ENCODE measurements at regions not wholly inside any gene's neighbourhood (a gene's known extent, or its start where the extent isn't known, plus 50 kb on each side); places are given as distances from the start of the nearest gene placed in this dataset.

GRCh38 chr16:8236816-8237215, 353.5 kb downstream of the TMEM114 start:
- H3K4me3 ChIP-seq (ENCODE audit: low read depth, low read length), result no peak overlapping the region
- H3K36me3 ChIP-seq (ENCODE audit: control insufficient read depth in 2 of 2, insufficient read depth in 1 of 2, low read length in 2 of 2), result no peaks in the 10 kb centered on the region
- TF ChIP-seq ZNF138 (tag by site-specific recombination; IDR thresholded peaks at IDR 0.05; ENCODE audit: borderline replicate concordance) (no peak), ZNF513 (tag by site-specific recombination; IDR thresholded peaks at IDR 0.05) (no peak), ZNF157 (tag by site-specific recombination; IDR thresholded peaks at IDR 0.05) (no peak), ZNF26 (tag by site-specific recombination; IDR thresholded peaks at IDR 0.05) (no peak), ZNF366 (tag by site-specific recombination; conservative IDR thresholded peaks at IDR 0.05) (no peak), MZF1 (tag by site-specific recombination; IDR thresholded peaks at IDR 0.05; ENCODE audit: borderline replicate concordance) (no peak)
- no peaks in the 10 kb centered on the region for H3K9me3 ChIP-seq (ENCODE audit: control insufficient read depth, insufficient read depth, low read depth, low read length)
- POLR2A ChIA-PET, result no interaction called here
- no peaks in the 10 kb centered on the region for H3K4me1 ChIP-seq (ENCODE audit: control insufficient read depth, insufficient read depth, low read length)
- CTCF ChIA-PET, result no interaction called here
- H3K27ac ChIP-seq (ENCODE audit: extremely low read depth, low read depth, low read length), result no peak overlapping the region

GRCh38 chr16:8230497-8230896, 359.8 kb downstream of the TMEM114 start:
- TF ChIP-seq ZSCAN23 (tag by site-specific recombination; IDR thresholded peaks at IDR 0.05) (no peak), SCRT2 (tag by site-specific recombination; IDR thresholded peaks at IDR 0.05) (no peak), ZNF280C (tag by site-specific recombination; IDR thresholded peaks at IDR 0.05) (no peak), ZNF791 (tag by site-specific recombination; IDR thresholded peaks at IDR 0.05) (no peak), ZBTB8A (tag by site-specific recombination; IDR thresholded peaks at IDR 0.05) (no peak), ZNF133 (tag by site-specific recombination; IDR thresholded peaks at IDR 0.05) (no peak), RBAK (tag by site-specific recombination; IDR thresholded peaks at IDR 0.05) (no peak), AEBP2 (tag by site-specific recombination; IDR thresholded peaks at IDR 0.05; ENCODE audit: borderline replicate concordance) (no peak), ZNF292 (tag by site-specific recombination; IDR thresholded peaks at IDR 0.05; ENCODE audit: borderline replicate concordance, low read depth) (no peak), ZNF624 (tag by site-specific recombination; IDR thresholded peaks at IDR 0.05) (no peak), ZNF26 (tag by site-specific recombination; IDR thresholded peaks at IDR 0.05) (no peak), ZNF157 (tag by site-specific recombination; IDR thresholded peaks at IDR 0.05) (no peak), ZNF202 (tag by site-specific recombination; IDR thresholded peaks at IDR 0.05; ENCODE audit: borderline replicate concordance) (no peak), PRDM4 (tag by site-specific recombination; IDR thresholded peaks at IDR 0.05) (no peak), ZNF654 (tag by site-specific recombination; IDR thresholded peaks at IDR 0.05; ENCODE audit: low read depth) (no peak), GLIS2 (tag by site-specific recombination; IDR thresholded peaks at IDR 0.05) (no peak), ZNF221 (tag by site-specific recombination; IDR thresholded peaks at IDR 0.05; ENCODE audit: borderline replicate concordance) (no peak), IKZF3 (tag by site-specific recombination; IDR thresholded peaks at IDR 0.05) (no peak)
- Histone ChIP-seq H3K9me3 (ENCODE audit: control insufficient read depth, insufficient read depth, low read depth, low read length) (no peaks in the 10 kb centered on the region), H3K4me3 (ENCODE audit: low read depth, low read length) (no peak overlapping the region), H3K4me1 (ENCODE audit: control insufficient read depth, insufficient read depth, low read length) (no peaks in the 10 kb centered on the region), H3K36me3 (ENCODE audit: control insufficient read depth in 2 of 2, insufficient read depth in 1 of 2, low read length in 2 of 2) (no peaks in the 10 kb centered on the region), H3K27ac (ENCODE audit: extremely low read depth, low read depth, low read length) (no peak overlapping the region)
- ChIA-PET POLR2A (no interaction called here), CTCF (no interaction called here)
